ENCODE measurements at regions not wholly inside any gene's neighbourhood (a gene's known extent, or its start where the extent isn't known, plus 50 kb on each side); places are given as distances from the start of the nearest gene placed in this dataset.

- Histone ChIP-seq H3K4me3 (ENCODE audit: low read depth, low read length) (no peak overlapping the region), H3K27me3 (ENCODE audit: control insufficient read depth, insufficient read depth, low read length) (no peaks in the 10 kb centered on the region), H3K36me3 (ENCODE audit: control insufficient read depth, insufficient read depth, low read length) (no peaks in the 10 kb centered on the region)
- TF ChIP-seq CTCF (IDR thresholded peaks at IDR 0.05; ENCODE audit: insufficient read depth, low read length, poor library complexity, severe bottlenecking) = no peak
- no peak for DNase-seq (ENCODE audit: low read depth)
These were observed 162.9 kb upstream of the RORB start for GRCh38 chr9:74334271-74334670.

- no peak for DNase-seq (ENCODE audit: low read depth)
These were observed 161.0 kb upstream of the RORB start for GRCh38 chr9:74336161-74336560.

GRCh38 chr9:74348777-74349176 is 148.4 kb upstream of the RORB start:
- TF ChIP-seq CTCF (IDR thresholded peaks at IDR 0.05; ENCODE audit: insufficient read depth, low read length, poor library complexity, severe bottlenecking) = no peak
- no peak for DNase-seq (ENCODE audit: low read depth)

More at GRCh38 chr9:74336161-74336560, 161.0 kb upstream of the RORB start:
- no peak for TF ChIP-seq CTCF (IDR thresholded peaks at IDR 0.05; ENCODE audit: insufficient read depth, low read length, poor library complexity, severe bottlenecking)
- H3K36me3 ChIP-seq (ENCODE audit: control insufficient read depth, insufficient read depth, low read length) = no peaks in the 10 kb centered on the region
- H3K4me3 ChIP-seq (ENCODE audit: low read depth, low read length) = no peak overlapping the region
- H3K27me3 ChIP-seq (ENCODE audit: control insufficient read depth, insufficient read depth, low read length) = no peaks in the 10 kb centered on the region

GRCh38 chr9:74355107-74355506 is 142.0 kb upstream of the RORB start:
- no peak for TF ChIP-seq CTCF (IDR thresholded peaks at IDR 0.05; ENCODE audit: insufficient read depth, low read length, poor library complexity, severe bottlenecking)
- H3K4me3 ChIP-seq (ENCODE audit: low read depth, low read length) = no peak overlapping the region
- H3K36me3 ChIP-seq (ENCODE audit: control insufficient read depth, insufficient read depth, low read length) = no peaks in the 10 kb centered on the region
- H3K27me3 ChIP-seq (ENCODE audit: control insufficient read depth, insufficient read depth, low read length) = no peaks in the 10 kb centered on the region
- DNase-seq (ENCODE audit: low read depth) = no peak

More at GRCh38 chr9:74348777-74349176, 148.4 kb upstream of the RORB start:
- H3K36me3 ChIP-seq (ENCODE audit: control insufficient read depth, insufficient read depth, low read length) = no peaks in the 10 kb centered on the region
- no peaks in the 10 kb centered on the region for H3K27me3 ChIP-seq (ENCODE audit: control insufficient read depth, insufficient read depth, low read length)
- no peak overlapping the region for H3K4me3 ChIP-seq (ENCODE audit: low read depth, low read length)

GRCh38 chr9:74357577-74357976 is 139.6 kb upstream of the RORB start:
- no peaks in the 10 kb centered on the region for H3K27me3 ChIP-seq (ENCODE audit: control insufficient read depth, insufficient read depth, low read length)

More at GRCh38 chr9:74357577-74357976, 139.6 kb upstream of the RORB start:
- DNase-seq (ENCODE audit: low read depth) = no peak
- no peak for TF ChIP-seq CTCF (IDR thresholded peaks at IDR 0.05; ENCODE audit: insufficient read depth, low read length, poor library complexity, severe bottlenecking)
- no peaks in the 10 kb centered on the region for H3K36me3 ChIP-seq (ENCODE audit: control insufficient read depth, insufficient read depth, low read length)
- no peak overlapping the region for H3K4me3 ChIP-seq (ENCODE audit: low read depth, low read length)

All from kidney epithelial cell (primary cell).